ENCODE measurements at regions not wholly inside any gene's neighbourhood (a gene's known extent, or its start where the extent isn't known, plus 50 kb on each side); places are given as distances from the start of the nearest gene placed in this dataset.

DNA sequence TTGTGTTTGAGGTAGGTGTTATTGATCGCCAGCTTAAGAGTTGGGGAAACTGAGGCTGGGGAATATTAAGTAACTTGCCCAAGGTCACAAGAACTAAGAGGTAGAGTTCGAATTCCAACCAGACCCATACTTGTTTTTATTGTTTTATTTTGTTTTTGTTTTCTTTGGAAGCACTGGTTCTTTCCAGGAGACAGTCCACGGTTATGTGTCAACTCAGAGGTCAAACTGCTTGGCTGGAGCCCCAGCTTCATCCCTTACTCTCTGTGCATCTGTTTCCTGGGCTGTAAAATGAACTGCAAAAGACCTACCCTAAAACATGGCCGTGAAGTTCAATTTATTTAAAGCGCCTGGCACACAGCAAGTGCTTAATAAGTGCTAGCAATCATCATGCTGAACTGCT lies 74.4 kb upstream of the MAP1LC3B2 start:
- Mint-ChIP-seq H3K4me3 (no peak overlapping the region), H3K36me3 (ENCODE audit: low read depth) (peaks cover 3% of the 10 kb centered on the region), H3K27me3 (no peaks in the 10 kb centered on the region), H3K27ac (no peak overlapping the region), H3K4me1 (ENCODE audit: low read depth) (peaks cover 6% of the 10 kb centered on the region), H3K9me3 (peaks cover 13% of the 10 kb centered on the region)
- CTCF ChIA-PET, result interaction anchor here (1.1 kb wide), 1 partner anchor 125 kb away, joined by 3 read pairs; no protein-coding TSS in a partner anchor
- ATAC-seq, result no peak
- DNase-seq, result no peak
- POLR2A ChIA-PET, result no interaction called here
- TF ChIP-seq, protein P1, sequence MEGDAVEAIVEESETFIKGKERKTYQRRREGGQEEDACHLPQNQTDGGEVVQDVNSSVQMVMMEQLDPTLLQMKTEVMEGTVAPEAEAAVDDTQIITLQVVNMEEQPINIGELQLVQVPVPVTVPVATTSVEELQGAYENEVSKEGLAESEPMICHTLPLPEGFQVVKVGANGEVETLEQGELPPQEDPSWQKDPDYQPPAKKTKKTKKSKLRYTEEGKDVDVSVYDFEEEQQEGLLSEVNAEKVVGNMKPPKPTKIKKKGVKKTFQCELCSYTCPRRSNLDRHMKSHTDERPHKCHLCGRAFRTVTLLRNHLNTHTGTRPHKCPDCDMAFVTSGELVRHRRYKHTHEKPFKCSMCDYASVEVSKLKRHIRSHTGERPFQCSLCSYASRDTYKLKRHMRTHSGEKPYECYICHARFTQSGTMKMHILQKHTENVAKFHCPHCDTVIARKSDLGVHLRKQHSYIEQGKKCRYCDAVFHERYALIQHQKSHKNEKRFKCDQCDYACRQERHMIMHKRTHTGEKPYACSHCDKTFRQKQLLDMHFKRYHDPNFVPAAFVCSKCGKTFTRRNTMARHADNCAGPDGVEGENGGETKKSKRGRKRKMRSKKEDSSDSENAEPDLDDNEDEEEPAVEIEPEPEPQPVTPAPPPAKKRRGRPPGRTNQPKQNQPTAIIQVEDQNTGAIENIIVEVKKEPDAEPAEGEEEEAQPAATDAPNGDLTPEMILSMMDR (IDR thresholded peaks at IDR 0.05), result no peak
- intact Hi-C loops (cut with micrococcal nuclease), result no loop called here

DNA sequence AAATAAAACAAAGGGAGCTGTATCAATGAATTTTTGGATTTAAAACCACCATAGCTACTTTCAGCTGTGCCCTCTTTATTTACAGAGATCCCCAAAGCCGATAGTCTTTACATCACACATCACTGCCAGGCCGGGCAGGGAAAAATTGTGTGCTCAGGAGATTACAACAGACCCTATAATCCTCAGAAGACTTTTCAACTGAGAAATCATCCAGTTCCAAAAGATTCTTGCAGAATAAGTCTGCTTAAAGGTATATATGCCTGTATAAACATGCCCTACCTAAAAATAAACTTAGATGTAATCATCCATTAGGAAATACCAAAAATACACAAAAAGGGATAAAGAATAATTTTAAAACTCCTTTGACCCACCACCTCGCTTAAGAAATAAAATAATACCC lies 70.1 kb upstream of the MAP1LC3B2 start:
- H3K27ac Mint-ChIP-seq, result no peak overlapping the region
- H3K27me3 Mint-ChIP-seq, result no peaks in the 10 kb centered on the region
- TF ChIP-seq, protein P1 (IDR thresholded peaks at IDR 0.05), result no peak
- ChIA-PET POLR2A (no interaction called here), CTCF (no interaction called here)
- intact Hi-C loops (cut with micrococcal nuclease), result no loop called here
- peaks cover 3% of the 10 kb centered on the region for H3K36me3 Mint-ChIP-seq (ENCODE audit: low read depth)
- no peaks in the 10 kb centered on the region for H3K4me1 Mint-ChIP-seq (ENCODE audit: low read depth)
- H3K9me3 Mint-ChIP-seq, result peaks cover 15% of the 10 kb centered on the region
- no peak for ATAC-seq
- no peak for DNase-seq
- no peak overlapping the region for H3K4me3 Mint-ChIP-seq

DNA sequence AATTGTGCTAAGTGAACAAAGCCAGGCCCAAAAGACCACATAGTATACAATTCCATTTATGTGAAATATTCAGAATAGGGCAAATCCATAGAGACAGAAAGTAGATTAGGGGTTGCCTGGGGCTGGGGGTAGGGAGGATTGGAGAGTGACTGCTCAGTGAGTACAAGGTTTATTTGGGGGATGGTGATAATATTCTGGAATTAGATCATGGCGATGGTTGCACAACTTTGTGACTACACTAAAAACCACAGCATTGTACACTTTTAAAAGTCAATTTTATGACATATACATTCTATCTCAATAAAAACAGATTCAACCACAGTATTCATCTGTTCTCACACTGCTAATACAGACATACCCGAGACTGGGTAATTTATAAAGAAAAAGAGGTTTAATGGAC lies 68.7 kb upstream of the MAP1LC3B2 start:
- H3K27ac Mint-ChIP-seq, result no peak overlapping the region
- H3K36me3 Mint-ChIP-seq (ENCODE audit: low read depth), result peaks cover 3% of the 10 kb centered on the region
- TF ChIP-seq, protein P1 (IDR thresholded peaks at IDR 0.05), result no peak
- H3K9me3 Mint-ChIP-seq, result peaks cover 15% of the 10 kb centered on the region
- H3K4me3 Mint-ChIP-seq, result no peak overlapping the region
- CTCF ChIA-PET, result no interaction called here
- DNase-seq, result no peak
- POLR2A ChIA-PET, result no interaction called here
- no peak for ATAC-seq
- no peaks in the 10 kb centered on the region for H3K4me1 Mint-ChIP-seq (ENCODE audit: low read depth)
- intact Hi-C loops (cut with micrococcal nuclease), result no loop called here
- no peaks in the 10 kb centered on the region for H3K27me3 Mint-ChIP-seq

DNA sequence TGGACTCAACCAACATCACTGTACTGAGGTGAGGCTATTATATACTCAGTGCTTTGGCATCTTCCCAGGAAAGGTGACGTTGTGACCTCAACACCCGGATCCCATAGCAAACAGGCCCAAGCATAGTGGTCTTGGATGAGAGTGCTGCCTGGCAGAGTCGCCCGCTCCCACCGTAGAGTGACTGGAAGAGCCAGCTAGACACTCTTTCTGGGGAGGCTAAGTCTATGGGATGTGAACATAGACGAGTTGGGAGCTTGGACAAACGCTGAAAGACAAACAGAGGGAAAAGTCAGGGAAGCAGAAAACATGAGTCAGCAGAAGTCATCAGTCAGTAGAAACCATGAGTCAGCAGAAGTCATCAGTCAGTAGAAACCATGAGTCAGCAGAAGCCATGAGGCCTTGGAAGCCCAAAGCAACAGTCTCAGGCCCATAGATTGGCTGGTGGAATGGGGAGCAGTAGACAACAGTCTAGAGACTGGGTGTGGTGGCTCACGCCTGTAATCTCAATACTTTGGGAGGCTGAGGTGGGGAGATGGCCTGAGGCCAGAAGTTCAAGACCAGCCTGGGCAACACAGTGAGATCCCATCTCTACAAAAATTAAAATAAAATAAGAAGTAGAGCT lies 66.4 kb upstream of the MAP1LC3B2 start:
- Mint-ChIP-seq H3K9me3 (peaks cover 8% of the 10 kb centered on the region), H3K27me3 (no peaks in the 10 kb centered on the region), H3K4me3 (no peak overlapping the region), H3K4me1 (ENCODE audit: low read depth) (no peaks in the 10 kb centered on the region), H3K36me3 (ENCODE audit: low read depth) (peaks cover 3% of the 10 kb centered on the region), H3K27ac (no peak overlapping the region)
- DNase-seq, result no peak
- intact Hi-C loops (cut with micrococcal nuclease), result no loop called here
- TF ChIP-seq, protein P1 (IDR thresholded peaks at IDR 0.05), result no peak
- POLR2A ChIA-PET, result no interaction called here
- ATAC-seq, result no peak
- CTCF ChIA-PET, result no interaction called here

DNA sequence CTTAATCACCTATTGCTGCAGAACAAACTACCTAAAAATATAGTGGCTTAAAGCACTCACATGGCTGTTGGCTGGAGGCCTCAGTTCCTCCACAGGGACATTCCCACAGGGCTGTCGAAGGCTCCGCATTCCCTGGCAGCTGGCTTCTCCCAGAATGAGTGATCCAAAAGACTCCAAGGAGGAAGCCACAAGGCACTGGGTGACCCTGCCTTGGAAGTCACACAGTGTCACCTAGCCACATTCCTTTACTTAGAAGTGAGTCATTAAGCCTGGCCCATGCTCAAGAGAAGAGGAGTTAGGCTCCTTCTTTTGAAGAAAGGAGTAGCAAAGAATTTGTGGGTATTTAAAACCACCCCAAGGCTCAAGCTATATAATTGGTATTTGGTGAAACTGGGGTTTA lies 63.9 kb upstream of the MAP1LC3B2 start:
- Mint-ChIP-seq H3K27ac (no peak overlapping the region), H3K9me3 (peaks cover 2% of the 10 kb centered on the region), H3K27me3 (no peaks in the 10 kb centered on the region), H3K4me1 (ENCODE audit: low read depth) (no peaks in the 10 kb centered on the region), H3K4me3 (no peak overlapping the region), H3K36me3 (ENCODE audit: low read depth) (no peaks in the 10 kb centered on the region)
- POLR2A ChIA-PET, result no interaction called here
- TF ChIP-seq, protein P1 (IDR thresholded peaks at IDR 0.05), result no peak
- intact Hi-C loops (cut with micrococcal nuclease), result no loop called here
- ATAC-seq, result no peak
- no peak for DNase-seq
- CTCF ChIA-PET, result no interaction called here
